Limb (tissue), 2 donors: ENCODE measurements at regions not wholly inside any gene's neighbourhood (a gene's known extent, or its start where the extent isn't known, plus 50 kb on each side); places are given as distances from the start of the nearest gene placed in this dataset.
A peak's percentile ranks its signal among the peaks of the same experiment; 100 is the strongest.

Source experiments
- DNase-seq, 2 donors: peaks; one replicate each; pipeline ENCODE4 v3.0.0-alpha.2; 2016; ENCODE audit errors: extremely low spot score in 2 of 2

GRCh38 chr2:64220894-64221617 lies 76.8 kb upstream of the PELI1 start:
- DNase-seq, result no peak

GRCh38 chr2:64221935-64222334 lies 77.7 kb upstream of the PELI1 start:
- no peak for DNase-seq

DNA sequence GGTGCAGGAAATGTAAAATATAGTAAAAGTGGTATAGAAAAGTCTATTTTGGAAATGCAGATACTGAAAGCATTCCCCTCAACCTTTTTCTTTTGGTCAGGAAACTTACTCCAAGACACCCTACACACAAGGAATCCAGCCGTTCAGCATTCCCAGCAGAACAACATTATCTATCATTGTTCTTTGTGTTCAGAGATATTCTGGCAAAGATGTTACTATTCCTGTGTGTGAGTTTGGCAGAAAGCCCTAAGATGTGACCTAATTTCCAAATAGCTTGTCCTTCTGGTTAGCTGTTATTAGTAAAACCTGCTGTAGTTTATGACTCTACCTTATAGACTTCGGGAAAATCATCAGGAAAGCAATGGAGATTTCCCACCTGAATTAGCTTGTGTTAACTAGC lies 78.1 kb upstream of the PELI1 start:
- DNase-seq, result no peak

DNA sequence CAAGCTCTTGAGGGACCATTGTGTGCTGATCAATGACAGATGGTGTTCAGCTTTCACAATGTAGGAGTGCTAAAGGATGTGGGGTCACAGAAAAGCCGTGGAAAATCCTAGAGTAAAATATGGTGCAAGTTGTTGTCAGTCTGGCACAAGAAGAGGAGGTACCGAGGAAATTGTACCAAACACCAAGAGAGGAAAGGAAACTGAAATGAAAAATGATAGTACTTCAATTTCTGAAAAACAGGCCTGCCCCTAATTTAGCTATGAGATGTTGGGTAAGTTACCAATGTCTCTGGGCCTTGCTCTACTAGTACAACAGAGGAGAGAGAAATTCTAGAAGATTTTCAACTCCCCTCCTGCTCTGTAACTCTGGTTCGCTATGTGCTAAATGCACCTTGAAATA lies 78.8 kb upstream of the PELI1 start:
- DNase-seq, result no peak

GRCh38 chr2:64225491-64225890 lies 81.3 kb upstream of the PELI1 start:
- DNase-seq, result no peak

DNA sequence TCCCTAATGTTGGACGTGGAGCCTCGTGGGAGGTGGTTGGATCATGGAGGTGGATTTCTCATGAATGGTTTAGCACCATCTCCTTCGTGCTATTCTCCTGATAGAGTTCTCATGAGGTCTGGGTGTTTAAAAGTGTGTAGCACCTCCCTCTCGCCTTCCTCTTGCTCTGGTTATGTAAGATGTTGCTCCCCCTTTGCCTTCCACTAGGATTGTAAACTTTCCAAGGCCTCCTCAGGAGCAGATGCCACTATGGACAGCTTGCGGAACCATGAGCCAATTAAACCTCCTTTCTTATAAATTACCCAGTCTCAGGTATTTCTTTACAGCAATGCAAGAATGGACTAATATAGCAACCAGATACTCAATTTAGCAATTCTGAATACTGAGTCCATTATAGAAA lies 82.4 kb upstream of the PELI1 start:
- DNase-seq, result no peak

DNA sequence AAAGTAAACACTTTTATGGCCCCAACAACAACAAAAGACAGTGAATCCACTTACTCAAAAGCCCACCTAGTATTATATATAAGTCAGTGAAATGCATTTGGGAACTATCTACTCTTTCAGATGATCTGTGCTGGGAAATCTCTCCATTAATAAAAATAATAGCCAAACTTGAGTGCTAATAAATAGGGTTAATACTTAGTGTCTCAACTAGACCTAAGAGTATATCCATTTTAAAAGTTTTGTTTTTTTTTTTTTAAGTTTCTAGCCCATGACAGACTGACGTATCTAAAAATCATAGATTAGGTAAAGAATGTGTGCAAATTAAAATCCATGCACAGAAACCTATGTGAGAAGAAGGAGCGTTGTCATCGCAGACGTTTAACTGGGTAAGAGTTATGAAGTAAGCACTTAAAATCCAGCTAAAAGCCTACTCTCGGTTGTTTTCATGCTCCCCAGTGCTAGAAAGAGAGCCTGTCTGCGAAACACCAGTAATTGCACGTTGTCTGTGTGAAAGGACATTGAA lies 83.4 kb upstream of the PELI1 start:
- DNase-seq, result no peak

GRCh38 chr2:64228126-64228678 lies 84.0 kb upstream of the PELI1 start:
- DNase-seq, result peak; percentile 89 to 90

GRCh38 chr2:64228918-64229317 lies 84.7 kb upstream of the PELI1 start:
- no peak for DNase-seq

DNA sequence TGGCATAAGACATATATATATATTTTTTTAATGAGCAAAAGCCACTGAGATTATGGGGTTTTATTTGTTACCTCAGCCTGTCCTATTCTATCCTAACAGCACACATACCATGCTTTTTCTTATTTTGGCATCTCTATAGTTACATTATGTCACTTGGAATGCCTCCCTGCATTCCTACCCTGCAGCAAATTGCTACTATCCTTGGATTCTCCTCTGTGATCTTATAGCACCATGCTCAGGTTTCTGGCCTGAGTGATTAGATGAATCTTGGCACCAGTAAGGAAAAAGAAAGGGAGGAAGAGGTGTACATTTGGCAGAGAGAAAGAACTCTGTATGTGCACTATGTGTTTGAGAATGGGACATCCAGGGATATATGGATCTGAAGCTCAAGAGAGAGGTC lies 86.3 kb upstream of the PELI1 start:
- no peak for DNase-seq

GRCh38 chr2:64232266-64232665 lies 88.0 kb upstream of the PELI1 start:
- DNase-seq, result no peak

- DNase-seq, result no peak
These were observed 89.2 kb upstream of the PELI1 start for GRCh38 chr2:64233376-64233922.

DNA sequence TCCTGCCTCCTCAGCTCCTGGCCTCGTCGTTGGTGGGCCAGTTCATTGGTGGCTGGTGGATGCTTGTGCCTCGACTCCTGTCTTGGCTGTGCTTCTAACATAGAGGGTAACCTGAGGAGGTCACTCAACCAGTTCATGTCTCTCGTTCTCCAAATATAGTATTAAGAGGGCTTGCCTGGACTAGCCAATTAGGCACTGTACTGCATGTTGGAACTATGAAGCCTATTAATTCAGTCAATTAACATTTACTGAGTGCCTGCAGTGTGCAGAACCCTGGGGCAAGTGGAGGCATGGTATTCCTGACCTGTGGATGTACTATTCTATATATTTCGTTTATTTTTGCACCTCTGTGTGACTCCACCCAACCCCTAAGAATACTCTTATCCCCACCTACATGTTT lies 89.9 kb upstream of the PELI1 start:
- no peak for DNase-seq

- DNase-seq, result no peak
These were observed 90.6 kb upstream of the PELI1 start for GRCh38 chr2:64234785-64235184.

DNA sequence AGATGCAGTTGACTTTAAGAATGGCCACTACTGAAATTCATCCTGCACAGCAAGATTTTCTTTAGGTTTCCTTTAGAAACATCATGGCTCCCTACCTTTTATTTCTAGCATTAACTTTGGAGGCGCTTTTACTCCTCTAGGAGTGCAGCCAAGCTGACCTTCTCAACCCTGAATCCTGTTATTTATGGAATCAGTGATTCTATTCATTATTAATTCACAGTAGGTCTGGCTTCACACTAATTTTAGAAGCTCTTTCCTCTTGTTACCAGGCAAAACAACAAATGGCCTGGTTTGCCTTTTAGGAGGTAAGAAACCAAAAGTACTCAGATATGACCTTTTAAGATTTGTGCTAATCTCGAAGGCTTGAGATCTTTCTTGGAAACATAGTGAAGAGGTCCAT lies 93.0 kb upstream of the PELI1 start:
- DNase-seq, result no peak

DNA sequence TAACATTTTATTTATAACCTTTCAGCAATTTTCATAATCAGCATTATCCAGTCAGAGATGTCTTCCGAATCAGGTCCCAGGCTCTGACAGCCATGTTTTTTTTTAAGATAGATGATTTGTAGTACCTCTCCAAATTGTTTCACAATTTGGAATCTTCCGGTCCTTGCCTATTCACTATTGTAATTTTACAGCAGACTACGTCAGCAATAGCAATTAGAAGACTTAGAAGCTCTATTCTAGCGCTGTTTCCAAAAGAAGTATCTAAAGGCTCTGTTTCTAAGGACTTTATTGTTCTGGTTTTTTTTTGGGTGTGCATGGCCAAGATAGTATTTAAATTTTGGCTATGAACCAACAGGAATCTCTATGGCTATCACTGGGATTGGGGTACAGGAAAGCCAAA lies 94.6 kb upstream of the PELI1 start:
- no peak for DNase-seq

DNA sequence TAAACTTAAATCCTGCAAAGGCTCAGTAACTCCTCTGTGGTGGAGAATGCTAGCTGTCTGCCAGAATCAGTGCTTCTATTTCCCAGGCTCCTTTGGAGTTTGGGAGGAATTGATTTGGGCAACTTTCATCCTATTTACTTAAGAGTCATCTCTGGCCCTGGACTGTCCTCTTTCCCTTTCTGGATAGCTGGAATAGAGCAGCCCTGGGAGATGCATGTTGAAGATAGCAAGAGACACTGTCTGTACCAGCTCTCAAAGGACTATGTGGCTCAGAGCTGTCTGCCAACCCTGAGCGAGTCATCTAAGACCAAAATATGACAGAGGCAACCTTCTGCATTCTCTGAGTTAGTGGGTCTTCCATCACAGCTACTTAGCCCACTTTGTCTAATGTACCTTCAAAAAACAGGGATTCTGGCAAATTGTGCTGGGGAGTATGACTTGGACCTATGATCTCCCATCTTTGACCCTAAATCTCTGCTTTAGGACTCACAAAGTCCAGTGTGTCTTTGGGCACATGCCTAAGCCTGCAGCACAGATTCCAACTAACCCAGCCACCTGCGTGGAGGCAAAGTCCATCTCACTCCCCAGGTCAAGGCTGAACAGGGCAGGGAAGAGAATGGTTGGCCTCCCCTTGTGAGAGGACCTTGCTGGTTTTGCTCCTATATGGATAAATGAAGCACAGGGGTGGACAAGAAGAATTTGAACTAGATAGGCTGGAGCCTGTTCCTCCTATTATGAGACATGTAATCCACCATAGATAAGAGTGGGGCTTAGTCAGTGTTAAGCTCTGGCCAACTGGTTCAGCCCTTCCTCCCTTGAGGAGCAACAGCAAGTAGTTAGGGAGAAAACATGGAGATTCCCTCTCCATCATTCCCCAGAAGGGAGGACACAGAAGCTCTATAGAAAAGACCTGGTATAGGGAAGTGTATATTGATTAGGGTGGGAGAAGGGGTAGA lies 99.1 kb upstream of the PELI1 start:
- DNase-seq, result no peak

DNA sequence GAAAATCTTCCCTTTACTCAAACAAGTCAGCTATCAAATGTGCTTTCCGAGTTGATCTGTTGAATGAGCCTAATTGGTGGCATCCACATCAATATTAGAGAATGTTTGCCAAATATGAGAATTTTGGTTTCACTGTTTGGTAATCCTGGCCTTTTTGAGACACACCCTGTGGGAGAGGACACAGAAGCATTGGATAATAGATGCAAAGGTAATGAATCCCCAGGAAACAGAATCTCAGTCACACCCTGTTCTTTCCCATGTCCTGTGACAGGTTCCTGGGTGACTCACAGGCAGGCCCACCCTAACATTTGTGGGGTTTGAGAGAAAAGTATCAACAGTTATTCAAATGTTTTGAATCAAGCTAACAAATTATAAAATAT lies 99.8 kb upstream of the PELI1 start:
- DNase-seq, result no peak

GRCh38 chr2:64245631-64246030 lies 101.4 kb upstream of the PELI1 start:
- no peak for DNase-seq

- no peak for DNase-seq
These were observed 102.7 kb upstream of the PELI1 start for GRCh38 chr2:64246962-64247361.

GRCh38 chr2:64249426-64249825 lies 105.2 kb upstream of the PELI1 start:
- DNase-seq, result no peak

DNA sequence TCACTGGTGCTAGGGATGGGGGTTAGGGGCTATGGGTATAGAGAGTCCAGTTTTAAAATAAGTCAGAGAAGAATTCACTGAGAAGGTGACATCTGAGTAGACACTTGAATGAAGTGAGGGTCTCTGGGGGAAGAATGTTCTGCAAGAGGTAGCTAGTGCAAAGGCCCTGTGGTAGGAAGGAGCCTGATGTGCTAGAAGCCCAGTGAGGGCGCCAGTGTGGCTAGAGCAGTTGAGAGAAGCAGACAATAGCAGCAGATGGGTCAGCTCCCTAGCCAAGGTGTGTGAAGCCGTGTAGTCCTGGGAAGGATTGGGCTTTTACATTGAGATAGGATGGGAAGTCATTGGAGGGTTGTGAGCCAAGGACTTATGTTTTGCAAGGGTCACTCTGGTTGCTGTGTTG lies 105.8 kb upstream of the PELI1 start:
- DNase-seq, result no peak
